Cardiac muscle cell (in vitro differentiated cells and primary cell): ENCODE measurements at regions not wholly inside any gene's neighbourhood (a gene's known extent, or its start where the extent isn't known, plus 50 kb on each side); places are given as distances from the start of the nearest gene placed in this dataset.

Source experiments
- DNase-seq, 2 donors: peaks; one replicate each; pipeline versions ENCODE4 v3.0.0 to v3.0.0-alpha.2; 2010 to 2017; ENCODE audit warnings: low read depth in 1 of 2, low spot score in 1 of 2
- H3K27ac ChIP-seq: fragments of 200-600 bp; sonication (generic); 2 replicates; pipeline ENCODE4 v1.5.1; 2016
- H3K27me3 ChIP-seq: fragments of 200-600 bp; sonication (generic); 2 replicates; pipeline ENCODE4 v1.6.0; 2016; ENCODE audit warnings: control low read depth
- H3K36me3 ChIP-seq: fragments of 200-600 bp; sonication (generic); 2 replicates; pipeline ENCODE4 v1.5.1; 2016; ENCODE audit warnings: control low read depth
- H3K4me1 ChIP-seq: fragments of 200-600 bp; sonication (generic); 2 replicates; pipeline ENCODE4 v1.8.1; 2017; ENCODE audit warnings: low read depth, mild to moderate bottlenecking, mixed run types
- H3K4me3 ChIP-seq: fragments of 200-600 bp; sonication (generic); 2 replicates; pipeline ENCODE4 v1.5.1; 2016; ENCODE audit warnings: mild to moderate bottlenecking
- H3K9me3 ChIP-seq: fragments of 200-600 bp; sonication (generic); 2 replicates; pipeline ENCODE4 v1.5.1; 2017; ENCODE audit warnings: low read depth, mild to moderate bottlenecking, control low read depth
- CTCF ChIP-seq: IDR thresholded peaks from 2 replicates; pipeline ENCODE4 v1.5.1; 2012; ENCODE audit warnings: low read depth, mild to moderate bottlenecking, low read length

GRCh38 chr2:4695281-4695861 is 992.0 kb downstream of the DCDC2C start:
- peaks cover 17% of the 10 kb centered on the region for H3K4me1 ChIP-seq
- no peaks in the 10 kb centered on the region for H3K27me3 ChIP-seq
- TF ChIP-seq CTCF, result no peak
- H3K4me3 ChIP-seq, result no peak overlapping the region
- no peak for DNase-seq
- H3K36me3 ChIP-seq, result no peaks in the 10 kb centered on the region
- H3K27ac ChIP-seq, result no peak overlapping the region
- H3K9me3 ChIP-seq, result no peaks in the 10 kb centered on the region

- no peak for TF ChIP-seq CTCF
- no peaks in the 10 kb centered on the region for H3K27me3 ChIP-seq
- H3K4me1 ChIP-seq, result no peaks in the 10 kb centered on the region
- H3K36me3 ChIP-seq, result no peaks in the 10 kb centered on the region
- H3K9me3 ChIP-seq, result no peaks in the 10 kb centered on the region
- no peak overlapping the region for H3K27ac ChIP-seq
- no peak overlapping the region for H3K4me3 ChIP-seq
- peak in 1 of 2 donors; percentile 3 for DNase-seq
Observed at GRCh38 chr2:4715065-4715464, 977.1 kb upstream of the SOX11 start.

GRCh38 chr2:4718777-4719176 is 973.4 kb upstream of the SOX11 start:
- H3K9me3 ChIP-seq, result no peaks in the 10 kb centered on the region
- H3K27ac ChIP-seq, result no peak overlapping the region
- no peak overlapping the region for H3K4me3 ChIP-seq
- no peaks in the 10 kb centered on the region for H3K27me3 ChIP-seq
- DNase-seq, result no peak
- H3K4me1 ChIP-seq, result no peaks in the 10 kb centered on the region
- TF ChIP-seq CTCF, result no peak
- no peaks in the 10 kb centered on the region for H3K36me3 ChIP-seq

GRCh38 chr2:4725618-4726017 is 966.6 kb upstream of the SOX11 start:
- Histone ChIP-seq H3K4me1 (no peaks in the 10 kb centered on the region), H3K9me3 (no peaks in the 10 kb centered on the region), H3K27ac (no peak overlapping the region), H3K4me3 (no peak overlapping the region), H3K27me3 (no peaks in the 10 kb centered on the region), H3K36me3 (no peaks in the 10 kb centered on the region)
- TF ChIP-seq CTCF, result no peak
- DNase-seq, result no peak

- TF ChIP-seq CTCF, result no peak
Observed at GRCh38 chr2:4732560-4732959, 959.6 kb upstream of the SOX11 start.

More at GRCh38 chr2:4732560-4732959, 959.6 kb upstream of the SOX11 start:
- Histone ChIP-seq H3K36me3 (no peaks in the 10 kb centered on the region), H3K27me3 (no peaks in the 10 kb centered on the region), H3K27ac (no peak overlapping the region), H3K9me3 (no peaks in the 10 kb centered on the region), H3K4me3 (no peak overlapping the region), H3K4me1 (no peaks in the 10 kb centered on the region)
- no peak for DNase-seq
